Upper lobe of left lung (tissue), 4 donors: ENCODE measurements at regions not wholly inside any gene's neighbourhood (a gene's known extent, or its start where the extent isn't known, plus 50 kb on each side); places are given as distances from the start of the nearest gene placed in this dataset.

Experiments
- CTCF ChIP-seq, 6 experiments: fragments of 450-650 bp in 4 of 6; fragments of 200-600 bp in 2 of 6; sonication (generic) in 2 of 6; IDR thresholded peaks; one replicate each; pipeline ENCODE4 v1.5.1; 2016 to 2019; ENCODE audit warnings: antibody characterized with exemption in 6 of 6
- EP300 ChIP-seq, 4 donors: sonication (generic); formaldehyde crosslinking; IDR thresholded peaks; one replicate each; pipeline ENCODE4 v1.5.1; 2017; ENCODE audit warnings: antibody characterized with exemption in 4 of 4, control low read depth in 2 of 4

- TF ChIP-seq EP300 (IDR thresholded peaks at IDR 0.05) (no peak), CTCF (IDR thresholded peaks at IDR 0.05) (no peak)
These were observed 291.3 kb downstream of the ETNK1 start for GRCh38 chr12:22916241-22916640.
